NCI-H774 (cell line): ENCODE measurements at regions not wholly inside any gene's neighbourhood (a gene's known extent, or its start where the extent isn't known, plus 50 kb on each side); places are given as distances from the start of the nearest gene placed in this dataset.

ENCODE experiments used
- DNase-seq: peaks from one replicate; lab custom pipeline; 2025; lab: John Stamatoyannopoulos, UW

DNA sequence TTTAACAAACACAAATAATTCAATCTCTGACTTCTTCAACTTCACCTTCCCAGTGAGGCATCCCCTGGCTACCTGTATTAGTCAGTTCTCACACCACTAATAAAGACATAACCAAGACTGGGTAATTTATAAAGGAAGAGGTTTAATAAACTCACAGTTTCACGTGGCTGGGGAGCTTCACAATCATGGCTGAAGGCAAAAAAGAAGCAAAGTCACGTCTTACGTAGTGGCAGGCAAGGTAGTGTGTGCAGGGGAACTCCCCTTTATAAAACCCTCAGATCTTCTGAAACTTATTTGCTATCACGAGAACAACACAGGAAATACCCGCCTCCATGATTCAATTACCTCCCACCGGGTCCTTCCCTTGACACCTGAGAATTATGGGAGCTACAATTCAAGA lies 478.5 kb downstream of the ADGRL2 start:
- DNase-seq: no peak

DNA sequence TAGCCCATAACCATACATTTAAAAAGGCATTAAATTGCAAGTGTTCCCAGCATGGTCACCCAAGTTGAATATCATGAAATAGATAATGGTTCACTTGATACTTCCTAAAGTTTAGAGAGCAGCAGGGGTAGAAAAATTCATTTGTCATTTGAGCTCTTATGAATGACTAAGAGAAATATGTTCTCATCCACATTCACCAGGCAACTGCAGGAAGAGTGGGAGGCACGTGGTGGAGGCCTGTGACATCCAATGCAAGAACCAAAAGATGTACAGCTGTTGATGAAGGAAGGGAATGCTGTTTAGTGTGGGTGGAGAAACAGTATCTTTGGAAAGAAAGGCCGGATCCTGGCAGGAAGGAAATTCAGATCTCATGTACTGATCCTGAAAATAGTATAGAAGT lies 473.1 kb downstream of the ADGRL2 start:
- DNase-seq: no peak

DNA sequence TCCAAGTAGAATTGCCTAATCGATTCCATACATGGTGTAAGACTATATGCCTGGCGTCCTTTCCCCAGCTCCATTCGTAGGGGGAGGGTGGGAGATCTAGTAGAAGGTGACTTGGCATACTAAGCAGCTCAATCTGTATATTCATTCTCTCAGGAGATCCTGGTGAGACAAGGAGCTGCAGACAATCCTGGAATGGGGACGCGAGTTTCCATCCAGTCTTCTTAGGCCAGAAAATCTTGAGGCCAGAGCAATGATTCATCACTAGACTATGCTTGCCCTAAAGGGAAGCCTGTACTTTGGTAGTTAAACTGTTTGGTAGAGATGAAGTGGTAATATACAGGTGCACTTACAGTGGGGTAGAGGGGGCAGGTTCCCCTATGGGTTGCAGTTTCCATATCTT lies 468.7 kb downstream of the ADGRL2 start:
- no peak for DNase-seq

DNA sequence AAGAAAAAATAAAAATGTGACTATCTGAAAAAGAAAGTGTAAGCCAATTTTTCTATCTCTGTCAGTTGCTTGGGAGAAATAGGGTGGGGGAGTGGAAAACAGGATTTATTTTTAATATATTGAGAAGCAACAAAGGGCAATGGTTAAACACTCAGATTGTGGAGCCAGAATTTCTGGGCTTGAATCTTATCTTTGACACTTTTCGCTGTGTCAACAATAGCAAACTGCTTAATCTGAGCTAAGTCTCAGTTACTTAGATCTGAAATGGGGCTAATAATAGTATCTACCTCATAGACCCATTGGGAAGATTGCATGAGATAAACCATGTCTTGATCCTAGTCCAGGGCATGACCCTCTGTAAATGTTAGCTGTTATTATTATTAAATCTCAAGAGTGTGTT lies 468.1 kb downstream of the ADGRL2 start:
- no peak for DNase-seq

DNA sequence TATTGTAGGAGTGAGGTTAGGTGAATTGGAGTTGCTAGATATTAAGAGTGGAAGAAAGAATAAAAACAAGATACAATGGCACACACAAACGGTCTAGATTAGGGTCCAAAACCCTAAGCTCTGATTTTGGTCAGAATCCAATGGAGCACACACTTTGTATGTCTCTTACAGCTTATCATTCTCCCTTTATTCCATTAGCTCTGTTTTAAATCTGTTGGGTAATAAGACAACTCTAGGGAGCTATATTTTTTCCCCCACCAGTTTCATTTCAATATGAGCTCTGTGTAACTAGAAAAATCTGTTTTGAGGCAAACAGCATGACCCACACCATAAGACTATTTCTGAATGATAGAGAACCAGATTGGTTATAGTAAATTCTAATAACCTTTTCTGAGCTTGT lies 465.6 kb downstream of the ADGRL2 start:
- no peak for DNase-seq

DNA sequence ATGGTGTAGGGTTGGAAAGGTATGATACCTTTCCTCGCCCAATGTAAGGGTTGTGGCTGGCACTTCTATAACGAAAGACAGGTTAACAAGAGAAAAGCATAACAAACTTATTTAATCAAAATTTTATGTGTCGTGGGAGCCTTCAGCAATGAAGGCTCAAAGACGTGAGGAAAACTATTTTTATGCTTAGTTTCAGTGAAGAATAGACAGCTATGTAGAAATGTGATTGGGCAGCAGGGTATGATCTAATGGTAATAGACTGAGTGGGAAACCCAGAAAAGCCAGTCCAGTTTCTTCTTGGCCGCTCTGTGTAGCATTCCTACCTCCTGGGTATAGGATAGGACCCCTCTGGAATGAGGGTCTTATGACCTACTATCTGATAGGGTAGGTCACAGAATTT lies 464.7 kb downstream of the ADGRL2 start:
- DNase-seq: no peak

DNA sequence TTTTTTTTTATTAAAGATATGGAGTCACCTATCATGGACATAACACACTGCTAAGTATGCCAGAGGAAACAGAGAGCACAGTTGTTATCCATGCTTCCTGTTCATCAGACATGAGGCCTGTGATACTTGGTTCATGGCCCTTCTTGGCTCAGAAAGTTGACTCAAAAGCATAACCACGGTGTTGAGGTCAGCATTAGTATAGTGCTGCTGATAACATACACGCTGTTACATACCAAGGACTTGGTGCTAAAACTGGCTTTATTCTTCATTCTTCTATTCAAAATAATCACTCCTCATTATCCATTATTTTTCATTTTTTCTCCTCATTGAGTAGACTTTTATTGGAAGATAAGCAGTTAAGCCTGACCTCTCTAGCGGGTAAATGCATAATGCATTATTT lies 464.1 kb downstream of the ADGRL2 start:
- DNase-seq: no peak

DNA sequence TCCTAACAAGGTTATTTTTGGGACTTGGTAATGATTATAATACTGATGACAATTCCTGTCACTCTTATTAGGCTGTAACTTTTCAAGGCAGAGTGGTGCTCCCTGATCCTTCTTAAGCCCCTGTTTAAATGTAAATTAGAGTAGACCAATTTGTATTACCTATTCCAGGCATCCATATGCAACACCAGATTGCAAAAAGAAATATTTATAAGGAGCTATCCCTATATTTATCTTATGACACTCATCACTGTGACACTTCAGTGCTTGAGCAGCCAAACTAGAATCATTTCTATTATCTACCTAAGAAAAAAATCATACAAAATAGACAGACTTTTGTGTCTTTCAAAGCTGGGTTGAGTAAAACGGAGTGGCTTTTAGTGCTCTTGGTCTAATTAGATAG lies 462.7 kb downstream of the ADGRL2 start:
- no peak for DNase-seq

DNA sequence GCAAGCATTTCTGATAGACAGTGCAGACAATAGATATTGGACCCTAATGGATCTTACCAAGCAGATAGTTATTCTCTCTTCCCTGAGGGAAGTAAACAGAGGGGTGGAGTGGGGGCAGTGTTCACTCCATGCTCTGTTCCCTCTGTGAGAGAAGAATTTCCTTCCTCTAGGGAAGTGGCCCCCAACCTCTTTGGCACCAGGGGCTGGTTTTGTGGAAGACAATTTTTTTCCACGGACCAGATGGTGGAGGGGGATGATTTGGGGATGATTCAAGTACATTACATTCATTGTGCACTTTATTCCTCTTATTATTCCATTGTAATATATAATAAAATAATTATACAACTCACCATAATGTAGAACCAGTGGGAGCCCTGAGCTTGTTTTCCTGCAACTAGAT lies 459.9 kb downstream of the ADGRL2 start:
- DNase-seq: no peak

DNA sequence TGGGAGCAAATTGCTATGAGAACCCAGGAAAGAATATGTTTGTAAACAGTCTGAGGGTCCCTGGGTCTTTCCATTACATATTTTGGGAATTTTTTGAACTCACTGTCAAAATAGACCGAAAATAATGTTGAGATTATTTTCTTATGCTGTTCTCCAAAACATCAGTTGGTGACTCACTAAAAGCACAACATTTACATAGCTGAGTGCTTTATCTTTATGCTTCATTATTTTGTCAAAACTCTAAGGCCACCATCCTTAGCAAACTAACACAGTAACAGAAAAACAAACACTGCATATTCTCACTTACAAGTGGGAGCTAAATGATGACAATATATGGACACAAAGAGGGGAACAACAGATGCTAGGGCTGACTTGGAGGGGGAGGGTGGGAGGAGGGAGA lies 459.3 kb downstream of the ADGRL2 start:
- peak; percentile 3 for DNase-seq

DNA sequence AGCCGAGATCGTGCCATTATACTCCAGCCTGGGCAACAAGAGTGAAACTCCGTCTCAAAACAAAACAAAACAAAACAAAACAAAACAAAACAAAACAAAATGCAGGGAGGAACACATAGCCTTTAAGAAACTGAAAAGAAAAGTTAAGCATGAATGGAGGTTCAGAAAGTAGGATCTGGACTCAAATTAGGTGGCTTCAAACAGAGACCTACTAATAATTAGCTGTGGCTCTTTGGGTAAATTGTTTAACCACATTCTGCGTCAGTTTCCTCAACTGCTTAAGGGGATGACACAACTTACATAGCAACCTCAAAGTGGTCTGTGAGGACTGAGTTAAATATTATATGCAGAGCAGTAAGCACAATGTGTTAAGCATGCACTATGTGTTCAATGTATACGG lies 458.2 kb downstream of the ADGRL2 start:
- no peak for DNase-seq

DNA sequence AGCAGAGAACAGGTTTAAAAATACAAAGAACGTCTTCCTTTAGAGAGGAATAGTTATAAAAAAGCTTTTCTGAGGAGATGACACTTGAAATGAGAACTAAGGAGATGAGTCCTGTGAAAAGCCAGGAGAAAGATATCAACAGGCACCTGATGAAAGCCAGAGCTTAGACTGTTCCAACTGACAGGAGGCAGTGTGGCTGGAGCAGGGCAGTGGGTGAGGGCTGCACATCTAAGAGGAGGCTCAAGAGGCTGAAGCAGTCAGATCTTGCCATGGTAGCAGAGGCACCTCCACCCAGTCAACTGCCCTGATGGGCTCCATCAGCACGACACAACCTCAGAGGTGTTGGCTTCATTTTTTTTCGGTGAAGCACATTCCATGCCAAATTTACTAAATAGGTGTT lies 445.3 kb downstream of the ADGRL2 start:
- DNase-seq: no peak

DNA sequence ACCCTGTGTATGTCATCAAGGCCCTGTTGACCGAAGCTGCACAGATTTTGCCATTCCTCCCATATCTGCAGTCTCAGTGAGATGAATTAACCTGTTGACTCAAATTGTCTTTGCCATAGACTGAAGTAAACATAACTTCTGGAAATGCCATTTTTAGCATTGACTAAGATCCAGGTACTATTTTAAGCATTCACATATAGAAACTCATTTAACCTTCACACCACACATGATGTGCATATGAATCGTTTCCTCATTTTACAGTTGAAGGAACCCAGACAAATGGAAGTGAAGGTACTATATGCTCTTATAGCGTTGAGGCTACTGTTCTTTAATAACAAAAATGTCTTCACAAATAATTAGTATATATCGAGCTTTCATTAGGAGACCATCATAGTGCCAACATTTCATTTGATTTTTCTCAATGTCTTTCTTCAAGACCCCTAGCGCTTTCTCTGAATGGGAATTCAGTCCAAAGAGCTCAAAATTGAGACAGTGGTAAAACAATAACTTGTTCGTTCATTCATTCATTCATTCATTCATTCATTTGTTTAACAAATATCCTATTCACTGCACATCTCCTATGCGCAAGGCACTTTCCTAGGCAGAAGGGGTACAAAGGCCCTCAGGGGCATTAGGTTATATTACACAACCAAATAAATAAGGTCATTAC lies 444.7 kb downstream of the ADGRL2 start:
- no peak for DNase-seq

DNA sequence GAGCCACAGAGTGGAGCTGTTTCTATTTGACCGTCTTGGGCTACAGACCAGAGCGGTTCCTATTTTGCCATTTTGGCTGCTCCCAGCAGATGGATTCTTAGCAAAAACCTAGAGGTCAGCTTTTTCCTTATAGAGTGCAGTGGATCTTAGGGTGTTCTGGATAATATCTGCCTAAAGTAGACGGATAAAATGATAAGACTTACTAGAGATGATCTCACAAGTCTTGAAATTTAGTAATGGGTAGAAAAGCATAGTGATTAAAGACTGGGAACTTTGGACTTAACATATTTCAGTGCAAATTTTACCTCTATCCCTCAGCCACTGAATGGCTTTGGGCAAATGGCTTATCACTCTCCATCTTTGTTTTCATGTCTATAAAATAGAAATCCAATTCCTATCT lies 439.8 kb downstream of the ADGRL2 start:
- no peak for DNase-seq

DNA sequence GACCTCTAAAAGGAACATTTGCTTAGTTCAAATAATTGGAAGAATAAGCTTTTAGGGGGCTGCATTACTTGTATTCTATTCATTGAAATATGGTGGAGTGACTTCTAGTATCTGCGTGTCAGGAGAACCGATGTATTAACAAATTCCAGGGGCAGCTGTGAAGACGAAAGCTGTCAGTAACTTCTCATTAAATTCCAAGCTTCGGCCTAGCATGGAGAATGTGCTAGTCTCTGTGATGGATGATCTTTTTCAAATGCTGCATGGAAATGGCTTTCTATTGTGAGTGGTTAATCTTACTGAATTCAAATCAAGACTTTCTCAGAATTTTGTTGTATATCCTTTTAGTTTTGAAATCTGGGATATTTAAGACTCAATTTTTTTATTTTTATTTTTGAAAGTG lies 429.9 kb downstream of the ADGRL2 start:
- DNase-seq: no peak

DNA sequence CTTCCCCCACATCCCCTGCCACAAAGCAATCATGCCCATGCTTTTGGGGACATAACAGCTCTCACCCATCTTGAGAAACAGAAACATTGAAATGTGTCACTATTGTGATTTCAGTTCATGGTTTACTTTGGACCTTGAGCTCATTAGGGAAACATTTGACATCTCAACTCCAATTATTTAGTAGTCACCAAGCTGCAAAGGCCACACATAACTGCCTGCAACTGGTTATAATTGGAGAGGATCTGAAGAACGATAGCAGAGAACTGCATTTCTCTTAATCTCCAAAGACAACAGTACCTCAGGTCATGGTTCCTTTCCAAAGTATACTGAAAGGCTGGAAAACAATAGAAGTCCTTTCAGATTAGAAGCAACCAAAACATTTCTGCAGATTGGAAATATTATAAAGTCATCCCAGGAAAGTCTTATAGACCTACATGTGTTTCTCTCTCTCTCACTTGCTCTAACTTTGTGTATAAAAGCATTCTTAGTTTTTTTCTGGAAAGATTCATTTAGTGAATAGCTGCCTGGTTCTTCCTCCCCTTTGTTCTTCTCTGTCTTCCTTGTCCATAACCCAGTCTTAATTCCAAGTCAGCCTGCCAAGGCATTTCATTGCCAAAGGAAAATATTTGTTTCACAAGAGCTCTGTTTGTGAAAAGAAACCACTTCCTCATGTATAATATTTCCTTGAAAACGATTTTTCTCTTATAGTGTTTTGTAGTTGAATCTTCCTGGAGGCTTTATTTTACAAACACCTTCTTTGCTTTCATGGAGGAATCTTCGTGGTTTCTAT lies 426.8 kb downstream of the ADGRL2 start:
- no peak for DNase-seq

DNA sequence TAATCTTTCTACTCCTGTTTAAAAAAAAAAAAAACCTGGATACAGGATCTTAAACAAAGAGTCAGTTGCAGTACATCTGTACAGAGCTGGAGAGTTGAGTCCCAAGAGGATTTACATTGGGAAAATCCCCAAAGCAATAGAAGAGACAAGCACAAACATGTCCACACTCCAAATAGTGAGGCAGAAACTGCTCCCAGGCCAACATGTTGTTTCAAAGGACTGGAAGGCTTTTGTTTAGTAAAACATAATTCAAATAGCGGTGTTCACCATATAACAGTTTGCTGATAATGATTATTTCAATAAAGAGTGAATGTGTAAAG lies 425.4 kb downstream of the ADGRL2 start:
- DNase-seq: no peak

DNA sequence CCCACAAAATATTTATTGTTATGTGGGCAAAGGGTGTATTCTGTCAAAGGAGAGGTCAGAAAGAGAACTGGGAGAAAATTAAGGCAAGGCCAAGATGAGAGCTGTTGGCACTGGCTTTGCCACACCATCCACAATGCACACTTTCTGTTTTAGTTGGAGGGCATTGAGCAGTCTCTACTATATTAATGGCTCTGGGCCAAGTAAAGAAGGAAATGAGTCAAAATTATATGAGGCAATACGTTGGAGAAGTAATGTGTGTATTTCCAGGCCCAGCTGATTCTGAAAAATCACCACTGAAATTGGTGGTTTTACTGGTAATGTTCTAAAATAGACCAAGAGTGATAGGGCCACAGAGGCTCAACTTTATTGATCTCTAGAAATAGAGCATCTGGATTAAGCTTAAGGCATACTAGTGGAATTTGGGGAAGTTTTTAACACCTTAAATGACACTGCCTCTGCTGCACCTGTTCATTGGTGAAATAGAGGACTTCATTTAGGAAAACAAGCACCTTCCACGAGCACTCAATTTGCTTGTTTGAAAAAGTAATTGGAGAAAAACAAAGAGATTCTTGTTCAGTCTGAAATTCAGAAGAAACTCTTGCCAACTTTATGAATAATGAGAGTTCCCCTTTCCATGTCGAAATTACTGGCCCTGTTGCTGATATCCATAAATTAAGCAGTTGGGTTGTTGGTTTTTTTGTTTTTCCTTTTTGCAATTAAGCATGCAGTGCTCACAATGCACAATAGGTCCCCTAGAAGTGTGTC lies 424.9 kb downstream of the ADGRL2 start:
- no peak for DNase-seq

DNA sequence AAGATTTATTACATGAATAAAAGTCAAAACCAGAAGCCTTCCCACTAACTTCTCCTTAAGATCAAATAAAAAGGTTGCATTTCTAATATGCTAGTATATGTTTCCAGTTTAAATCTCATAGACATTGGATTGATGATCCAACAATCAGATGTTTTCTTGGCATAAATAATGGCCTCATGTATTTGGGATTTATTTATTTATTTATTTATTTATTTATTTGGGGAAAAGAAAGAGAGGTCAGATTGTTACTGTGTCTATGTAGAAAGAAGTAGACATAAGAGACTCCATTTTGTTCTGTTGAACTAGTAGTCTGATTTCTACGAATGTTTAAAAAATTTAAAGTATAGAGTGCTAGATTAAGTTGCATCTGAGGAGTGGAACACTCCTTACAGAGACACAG lies 422.4 kb downstream of the ADGRL2 start:
- no peak for DNase-seq

DNA sequence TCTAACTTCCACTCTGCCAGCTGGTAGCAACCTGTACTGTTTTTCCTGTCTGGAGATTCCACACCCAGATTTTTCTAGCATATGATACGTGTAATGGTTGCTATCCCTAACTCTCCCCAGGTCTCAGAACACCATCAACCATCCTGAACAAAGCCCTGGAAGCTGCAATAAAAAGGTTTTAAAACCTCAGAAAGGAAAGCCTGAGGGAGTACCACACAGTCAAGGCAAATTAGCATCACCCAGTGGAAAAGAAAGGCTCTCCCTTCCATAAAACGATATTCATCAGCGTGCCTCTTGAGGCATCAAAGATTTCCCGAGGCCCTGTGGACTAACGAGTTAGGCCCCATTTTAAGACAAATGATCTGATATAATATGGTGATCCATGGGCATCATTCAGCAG lies 421.0 kb downstream of the ADGRL2 start:
- DNase-seq: no peak

DNA sequence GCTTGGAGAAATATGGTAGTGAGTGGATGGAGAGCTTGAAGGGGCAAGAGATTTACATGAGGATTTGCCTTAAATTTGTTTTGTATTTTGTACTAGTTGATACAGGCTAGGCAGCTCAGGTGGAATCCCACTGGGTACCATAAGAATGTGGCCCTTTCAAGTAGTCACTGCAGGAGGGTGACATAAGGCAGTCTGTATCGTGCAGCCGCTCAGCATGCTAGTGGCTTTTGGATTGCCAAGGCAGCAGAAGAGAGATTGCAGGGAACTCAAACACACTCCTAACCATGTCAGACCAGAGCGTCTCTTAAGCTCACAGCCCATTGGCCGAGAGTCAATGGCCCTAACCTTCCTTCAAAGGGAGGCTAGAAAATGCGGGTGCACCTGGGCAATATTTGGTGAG lies 420.0 kb downstream of the ADGRL2 start:
- DNase-seq: no peak

DNA sequence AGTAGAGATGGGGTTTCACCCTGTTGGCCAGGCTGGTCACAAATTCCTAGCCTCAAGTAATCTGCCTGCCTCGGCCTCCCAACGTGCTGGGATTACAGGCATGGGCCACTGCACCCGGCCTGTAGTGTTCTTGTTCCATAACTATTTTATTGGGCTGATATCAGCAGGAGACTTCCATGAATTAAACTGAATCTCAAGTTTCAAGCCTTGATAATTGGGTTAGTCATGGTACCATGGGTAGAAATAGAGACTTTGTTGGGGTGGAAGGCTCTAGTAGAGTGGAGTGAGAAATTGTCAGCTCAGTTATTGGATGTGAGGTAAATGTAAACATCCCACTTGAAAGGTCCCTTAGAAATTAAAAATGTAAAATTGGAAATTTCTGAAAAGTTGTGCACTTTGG lies 419.1 kb downstream of the ADGRL2 start:
- no peak for DNase-seq

DNA sequence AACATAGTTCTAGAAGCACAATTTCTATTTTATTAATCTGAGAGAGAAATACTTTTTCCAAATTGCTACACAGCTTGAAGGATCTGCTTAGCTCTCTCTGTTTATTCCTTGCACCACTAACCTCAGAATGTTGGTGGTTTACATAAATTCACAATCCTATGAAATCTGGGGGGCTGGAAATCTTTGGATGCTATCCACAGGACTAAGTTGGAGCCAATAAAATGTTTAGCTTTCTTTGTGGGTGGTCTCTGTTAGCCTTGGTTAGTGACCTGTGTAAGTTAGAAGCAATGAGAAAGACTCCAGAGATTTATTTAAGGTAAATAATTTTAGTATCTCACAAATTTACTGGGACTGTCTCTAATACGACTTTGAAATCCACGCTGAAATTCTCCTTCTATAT lies 418.1 kb downstream of the ADGRL2 start:
- DNase-seq: no peak

DNA sequence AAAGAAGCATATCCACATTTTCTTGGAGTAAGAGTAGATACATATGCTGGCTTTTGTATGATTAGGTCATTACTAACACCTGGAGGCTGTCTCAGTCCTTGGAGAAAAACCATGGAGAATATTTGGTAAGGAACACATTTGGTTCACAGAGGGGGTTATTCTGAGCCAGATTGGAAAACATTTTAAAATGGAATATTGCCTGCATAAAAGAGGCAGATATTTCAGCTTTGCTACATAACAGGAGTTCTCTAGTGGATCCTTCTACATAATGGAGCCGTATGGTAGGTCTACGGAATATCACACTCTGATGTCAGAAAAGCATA lies 415.1 kb downstream of the ADGRL2 start:
- no peak for DNase-seq
